GM06990 (cell line): ENCODE measurements at regions not wholly inside any gene's neighbourhood (a gene's known extent, or its start where the extent isn't known, plus 50 kb on each side); places are given as distances from the start of the nearest gene placed in this dataset.

Experiments
- DNase-seq: peaks from one replicate; pipeline ENCODE4 v3.0.0-alpha.2; 2011; ENCODE audit not compliant: insufficient read length; ENCODE audit errors: extremely low read depth
- H3K27me3 ChIP-seq: replicated peaks from 2 replicates; pipeline ENCODE4 v1.6.0; 2011; ENCODE audit warnings: low read length; ENCODE audit not compliant: control insufficient read depth, insufficient read depth
- H3K36me3 ChIP-seq: 2 replicates; pipeline ENCODE4 v1.5.1; 2011; ENCODE audit warnings: low read length; ENCODE audit not compliant: control insufficient read depth, insufficient read depth
- H3K4me3 ChIP-seq: replicated peaks from 2 replicates; pipeline ENCODE4 v1.5.1; 2011; ENCODE audit warnings: low read depth, mild to moderate bottlenecking, control low read depth, low read length
- TF ChIP-seq, protein P1 (sequence below): IDR thresholded peaks from 2 replicates; pipeline ENCODE4 v1.5.1; 2011; ENCODE audit warnings: low read length, control low read depth, mild to moderate bottlenecking, inconsistent platforms; ENCODE audit not compliant: insufficient read depth, poor library complexity, severe bottlenecking

DNA sequence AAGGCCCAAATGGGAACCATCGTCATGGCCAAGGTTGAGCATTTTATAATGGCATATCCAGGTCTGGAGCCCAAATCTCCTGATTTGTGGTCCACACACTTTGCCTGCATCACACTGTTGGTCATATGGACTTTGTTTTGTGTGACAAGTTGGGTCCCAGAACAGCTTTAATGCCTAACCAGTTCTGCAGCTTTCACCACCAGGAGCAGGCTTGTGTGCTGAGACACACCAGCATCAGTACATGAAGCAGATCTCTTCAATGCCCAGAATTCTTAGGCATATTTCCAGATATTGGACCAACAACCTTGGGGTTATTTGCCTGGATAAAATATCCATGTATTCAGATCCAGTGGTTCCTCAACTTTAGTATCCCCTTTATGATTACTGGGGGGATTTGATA lies 371.3 kb downstream of the FBXW7 start:
- TF ChIP-seq, protein P1, sequence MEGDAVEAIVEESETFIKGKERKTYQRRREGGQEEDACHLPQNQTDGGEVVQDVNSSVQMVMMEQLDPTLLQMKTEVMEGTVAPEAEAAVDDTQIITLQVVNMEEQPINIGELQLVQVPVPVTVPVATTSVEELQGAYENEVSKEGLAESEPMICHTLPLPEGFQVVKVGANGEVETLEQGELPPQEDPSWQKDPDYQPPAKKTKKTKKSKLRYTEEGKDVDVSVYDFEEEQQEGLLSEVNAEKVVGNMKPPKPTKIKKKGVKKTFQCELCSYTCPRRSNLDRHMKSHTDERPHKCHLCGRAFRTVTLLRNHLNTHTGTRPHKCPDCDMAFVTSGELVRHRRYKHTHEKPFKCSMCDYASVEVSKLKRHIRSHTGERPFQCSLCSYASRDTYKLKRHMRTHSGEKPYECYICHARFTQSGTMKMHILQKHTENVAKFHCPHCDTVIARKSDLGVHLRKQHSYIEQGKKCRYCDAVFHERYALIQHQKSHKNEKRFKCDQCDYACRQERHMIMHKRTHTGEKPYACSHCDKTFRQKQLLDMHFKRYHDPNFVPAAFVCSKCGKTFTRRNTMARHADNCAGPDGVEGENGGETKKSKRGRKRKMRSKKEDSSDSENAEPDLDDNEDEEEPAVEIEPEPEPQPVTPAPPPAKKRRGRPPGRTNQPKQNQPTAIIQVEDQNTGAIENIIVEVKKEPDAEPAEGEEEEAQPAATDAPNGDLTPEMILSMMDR = no peak
- no peaks in the 10 kb centered on the region; the same call in 1 of the 2 replicates for H3K27me3 ChIP-seq
- DNase-seq = no peak
- no peak overlapping the region for H3K4me3 ChIP-seq
- no peaks in the 10 kb centered on the region for H3K36me3 ChIP-seq

DNA sequence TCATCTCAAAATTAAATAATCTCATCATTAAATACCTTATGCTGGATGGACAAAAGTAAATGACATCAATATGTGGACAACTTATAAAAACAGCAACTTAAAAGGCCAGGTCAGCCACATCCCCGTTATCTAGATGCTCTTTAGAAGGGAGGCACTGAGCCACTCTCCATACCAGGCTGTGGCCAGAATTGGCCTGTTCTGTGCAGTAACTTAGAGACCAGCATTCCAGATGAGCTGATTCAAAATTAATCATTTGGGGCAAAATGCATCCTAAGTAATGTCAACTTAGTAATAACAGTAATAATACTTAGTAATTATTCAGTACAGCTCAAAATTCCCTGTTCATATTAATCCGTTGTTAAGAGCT lies 373.6 kb downstream of the FBXW7 start:
- no peaks in the 10 kb centered on the region for H3K36me3 ChIP-seq
- DNase-seq = no peak
- no peaks in the 10 kb centered on the region; the same call in 1 of the 2 replicates for H3K27me3 ChIP-seq
- no peak overlapping the region for H3K4me3 ChIP-seq
- TF ChIP-seq, protein P1 = no peak

DNA sequence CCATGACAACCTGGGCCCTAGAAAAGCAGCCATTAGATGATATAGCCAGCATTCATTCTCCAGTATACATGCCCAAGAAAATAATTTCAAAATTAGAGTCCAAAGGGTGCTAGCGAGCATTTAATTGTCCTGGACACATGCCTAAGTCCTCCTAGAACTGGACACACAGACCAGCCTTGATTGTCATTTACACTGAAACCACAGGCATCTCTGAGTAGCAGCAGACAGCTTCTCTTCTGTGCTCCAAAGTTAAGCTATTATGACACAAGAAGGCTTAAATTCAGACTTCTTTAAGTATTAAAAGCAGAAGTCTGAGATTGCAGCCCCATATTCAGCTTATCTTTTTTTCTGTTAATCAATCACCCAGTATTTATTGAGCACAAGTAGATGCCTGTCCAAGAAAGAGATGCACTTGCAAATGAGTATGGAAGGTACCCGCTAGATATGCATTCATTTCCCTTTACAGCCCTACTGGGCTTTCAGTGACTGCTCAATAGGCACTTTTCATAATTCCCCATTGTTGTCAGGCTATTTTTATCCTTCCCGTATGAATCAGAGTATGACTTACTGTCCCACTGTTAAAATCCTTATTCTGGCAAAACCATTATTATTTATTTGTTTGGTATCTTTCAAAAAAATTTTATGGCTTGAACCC lies 374.1 kb downstream of the FBXW7 start:
- DNase-seq = no peak
- Histone ChIP-seq H3K4me3 (no peak overlapping the region), H3K27me3 (no peaks in the 10 kb centered on the region), H3K36me3 (no peaks in the 10 kb centered on the region)
- TF ChIP-seq, protein P1 = no peak

DNA sequence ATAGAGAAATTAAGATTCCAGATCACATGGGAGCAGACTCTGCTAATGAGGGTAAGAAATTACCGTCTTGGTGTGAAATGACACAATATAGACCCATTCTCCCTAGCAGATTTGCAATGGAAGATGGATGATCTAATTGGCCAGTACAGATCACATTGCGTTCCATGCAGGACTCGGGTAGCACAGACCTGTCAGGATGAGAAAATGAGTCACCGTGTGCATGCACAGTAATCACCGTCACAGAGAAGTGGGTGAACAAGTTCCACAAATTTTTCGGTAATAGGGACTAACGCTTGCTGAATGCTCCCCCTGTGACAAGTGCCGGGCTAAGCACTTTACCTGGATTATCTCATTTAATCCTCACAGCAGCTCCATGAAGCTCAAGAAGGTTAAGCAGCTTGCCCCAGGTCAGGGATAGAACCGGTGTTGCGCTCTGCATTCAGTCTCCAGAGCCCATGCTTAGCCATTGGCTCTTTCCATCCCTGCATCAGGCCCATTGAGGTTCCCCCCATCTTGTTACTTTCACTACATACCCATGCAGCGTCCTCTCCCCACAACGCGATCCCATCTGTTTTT lies 375.6 kb downstream of the FBXW7 start:
- Histone ChIP-seq H3K27me3 (no peaks in the 10 kb centered on the region), H3K4me3 (no peak overlapping the region), H3K36me3 (no peaks in the 10 kb centered on the region)
- DNase-seq = no peak
- TF ChIP-seq, protein P1 = no peak

- H3K36me3 ChIP-seq = no peaks in the 10 kb centered on the region
- no peak for DNase-seq
- TF ChIP-seq, protein P1 = no peak
- no peaks in the 10 kb centered on the region for H3K27me3 ChIP-seq
- no peak overlapping the region for H3K4me3 ChIP-seq
Observed at GRCh38 chr4:152159773-152160172, 376.1 kb downstream of the FBXW7 start.

DNA sequence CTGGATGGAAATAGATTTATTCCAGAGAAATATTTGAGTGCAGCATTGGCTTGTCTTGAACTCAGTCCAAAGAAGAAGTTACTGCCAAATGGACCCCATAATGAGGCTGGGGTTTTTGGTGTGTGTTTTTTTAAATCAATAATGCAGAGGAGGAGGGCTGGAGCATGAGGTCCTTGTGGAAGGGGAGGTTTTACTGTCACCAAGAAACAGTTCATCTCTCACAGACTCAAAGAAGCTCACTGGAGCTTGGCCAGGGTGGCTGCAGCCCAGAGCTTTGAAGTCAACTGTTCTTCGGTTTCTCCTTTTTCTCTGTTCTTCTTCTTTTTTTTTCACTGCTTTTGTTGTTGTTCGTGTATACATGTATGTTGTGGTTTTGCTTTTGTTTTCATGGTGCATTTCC lies 377.7 kb downstream of the FBXW7 start:
- TF ChIP-seq, protein P1 = no peak
- Histone ChIP-seq H3K36me3 (no peaks in the 10 kb centered on the region), H3K27me3 (no peaks in the 10 kb centered on the region), H3K4me3 (no peak overlapping the region)
- DNase-seq = no peak
